ENCODE measurements at regions not wholly inside any gene's neighbourhood (a gene's known extent, or its start where the extent isn't known, plus 50 kb on each side); places are given as distances from the start of the nearest gene placed in this dataset.
A peak's percentile ranks its signal among the peaks of the same experiment; 100 is the strongest.
"Not testable (repeated sequence)": the region's sequence is repeated elsewhere in the genome, so short reads cannot be mapped to it uniquely, and the experiment has no call there.

DNA sequence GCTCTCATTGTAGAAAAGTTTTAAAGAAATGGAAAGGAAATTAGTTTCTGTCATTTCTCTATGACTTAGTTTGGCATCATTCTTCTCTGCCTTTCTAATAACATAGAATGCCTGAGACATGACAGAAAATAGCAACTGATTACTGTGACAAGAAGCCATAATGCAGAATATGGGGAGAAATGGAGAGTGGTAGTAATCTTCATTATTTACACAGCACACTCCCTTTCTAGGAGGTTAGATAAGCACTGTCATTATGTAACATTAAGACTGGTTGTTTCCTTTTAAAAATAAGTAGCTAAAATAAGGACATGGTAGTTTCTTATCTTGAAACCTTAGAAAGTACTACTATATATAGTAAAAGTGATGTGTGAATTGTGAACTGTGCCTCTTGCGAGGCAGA is 1227.9 kb upstream of the PABPC4L start:
- no peak for DNase-seq

DNA sequence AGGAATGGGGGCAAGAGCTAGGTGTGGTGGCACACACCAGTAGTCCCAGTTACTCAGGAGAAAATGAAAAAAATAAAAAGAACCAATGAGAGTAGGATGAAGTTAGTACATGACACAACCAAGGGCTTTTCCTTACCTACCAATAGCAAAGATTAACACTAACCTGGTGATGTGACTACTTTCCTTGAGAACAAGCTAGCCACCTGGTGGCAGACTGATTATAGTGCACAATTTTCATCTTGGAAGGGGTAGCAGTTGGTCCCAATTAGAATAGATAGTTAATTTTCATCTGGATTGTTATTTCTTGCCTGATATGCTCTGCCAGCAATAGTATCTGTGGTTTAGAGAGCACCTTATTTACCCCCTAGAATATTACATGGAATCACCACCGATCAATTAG is 1216.8 kb upstream of the PABPC4L start:
- no peak for DNase-seq

DNA sequence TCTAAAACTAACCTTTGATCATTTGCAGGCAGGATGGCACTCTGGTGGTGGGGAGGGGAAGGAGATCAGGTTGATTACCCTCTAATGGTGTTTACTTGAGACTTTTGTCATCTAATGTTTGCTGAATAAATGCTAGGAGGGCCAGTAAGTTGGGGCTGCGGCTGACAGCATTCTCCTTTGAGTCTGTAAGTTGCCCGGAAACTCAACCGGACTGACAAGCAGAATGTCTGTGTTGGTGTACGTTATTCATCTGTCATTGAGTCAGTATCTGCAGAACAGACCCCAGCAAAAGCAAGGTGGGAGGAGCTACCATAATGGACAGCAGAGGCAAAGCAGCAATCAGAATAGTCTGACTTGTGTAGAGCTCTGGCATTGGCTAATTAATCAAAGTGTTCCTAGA is 1210.6 kb upstream of the PABPC4L start:
- DNase-seq = peak; percentile 62

DNA sequence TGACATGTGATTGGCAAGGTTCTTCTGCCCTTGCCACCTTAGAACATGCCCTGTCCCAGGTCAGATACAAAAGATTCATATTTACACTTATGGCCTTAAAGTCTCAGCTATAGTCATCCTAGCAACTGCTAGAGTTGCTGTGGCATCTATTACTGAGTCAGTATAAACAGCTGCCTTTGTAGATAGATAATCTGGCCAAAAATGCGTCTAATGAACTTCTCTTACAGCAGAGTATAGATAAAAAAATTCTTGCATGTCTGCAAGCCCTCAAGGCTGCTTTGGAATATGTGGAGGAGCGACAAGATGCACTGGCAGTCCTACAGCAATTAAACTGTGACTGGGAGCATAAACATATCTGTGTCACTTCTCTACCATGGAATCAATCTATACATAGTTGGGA is 1209.7 kb upstream of the PABPC4L start:
- no peak for DNase-seq

DNA sequence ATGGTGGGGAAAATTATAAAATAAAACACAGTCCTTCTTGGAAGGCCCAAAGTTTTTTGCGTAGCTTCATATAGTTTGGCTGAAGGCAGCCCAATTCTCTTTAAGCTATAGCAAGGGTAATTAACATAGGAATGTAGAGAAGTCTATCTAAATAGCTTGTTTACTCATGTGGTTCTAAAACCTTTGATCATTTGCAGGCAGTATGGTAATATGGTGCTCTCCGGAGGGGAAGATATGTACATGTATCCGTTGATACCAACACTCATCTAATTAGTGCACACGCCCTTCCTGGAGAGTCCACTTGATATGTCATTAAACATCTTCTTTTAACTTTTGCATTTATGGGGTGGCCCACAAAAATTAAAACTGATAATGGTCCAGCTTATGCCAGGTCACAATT is 1207.7 kb upstream of the PABPC4L start:
- DNase-seq = not testable (repeated sequence)

DNA sequence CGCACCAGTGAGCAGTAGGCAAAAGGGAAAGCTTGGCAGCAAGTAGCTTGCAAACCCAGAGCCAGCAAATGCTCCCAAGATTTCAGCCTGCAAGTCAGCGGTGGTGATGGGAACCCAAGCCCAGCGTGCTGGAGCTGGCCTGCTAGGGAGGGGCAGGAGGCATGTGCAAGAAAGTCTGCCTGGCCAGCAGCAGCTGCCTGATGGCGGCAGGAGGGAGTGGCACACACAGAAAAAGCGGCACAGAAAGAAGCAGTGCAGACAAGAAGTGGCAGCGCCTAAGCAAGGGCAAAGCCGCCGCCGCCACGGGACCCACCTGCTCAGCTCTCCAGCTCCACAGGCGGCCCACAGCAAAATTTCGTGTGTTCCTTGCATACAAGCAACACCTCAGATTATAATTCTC is 1206.5 kb upstream of the PABPC4L start:
- no peak for DNase-seq

DNA sequence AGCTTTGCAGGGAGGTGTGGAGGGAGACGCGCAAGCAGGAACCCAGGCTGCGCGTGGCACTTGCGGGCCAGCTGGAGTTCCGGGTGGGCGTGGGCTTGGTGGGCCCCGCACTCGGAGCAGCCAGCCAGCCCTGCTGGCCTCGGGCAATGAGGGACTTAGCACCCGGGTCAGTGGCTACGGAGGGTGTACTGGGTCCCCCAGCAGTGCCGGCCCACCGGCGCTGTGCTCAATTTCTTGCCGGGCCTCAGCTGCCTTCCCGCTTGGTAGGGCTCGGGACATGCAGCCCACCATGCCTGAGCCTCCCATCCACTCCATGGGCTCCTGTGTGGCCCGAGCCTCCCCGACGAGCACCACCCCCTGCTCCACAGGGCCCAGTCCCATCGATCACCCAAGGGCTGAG is 1205.0 kb upstream of the PABPC4L start:
- DNase-seq = not testable (repeated sequence)

DNA sequence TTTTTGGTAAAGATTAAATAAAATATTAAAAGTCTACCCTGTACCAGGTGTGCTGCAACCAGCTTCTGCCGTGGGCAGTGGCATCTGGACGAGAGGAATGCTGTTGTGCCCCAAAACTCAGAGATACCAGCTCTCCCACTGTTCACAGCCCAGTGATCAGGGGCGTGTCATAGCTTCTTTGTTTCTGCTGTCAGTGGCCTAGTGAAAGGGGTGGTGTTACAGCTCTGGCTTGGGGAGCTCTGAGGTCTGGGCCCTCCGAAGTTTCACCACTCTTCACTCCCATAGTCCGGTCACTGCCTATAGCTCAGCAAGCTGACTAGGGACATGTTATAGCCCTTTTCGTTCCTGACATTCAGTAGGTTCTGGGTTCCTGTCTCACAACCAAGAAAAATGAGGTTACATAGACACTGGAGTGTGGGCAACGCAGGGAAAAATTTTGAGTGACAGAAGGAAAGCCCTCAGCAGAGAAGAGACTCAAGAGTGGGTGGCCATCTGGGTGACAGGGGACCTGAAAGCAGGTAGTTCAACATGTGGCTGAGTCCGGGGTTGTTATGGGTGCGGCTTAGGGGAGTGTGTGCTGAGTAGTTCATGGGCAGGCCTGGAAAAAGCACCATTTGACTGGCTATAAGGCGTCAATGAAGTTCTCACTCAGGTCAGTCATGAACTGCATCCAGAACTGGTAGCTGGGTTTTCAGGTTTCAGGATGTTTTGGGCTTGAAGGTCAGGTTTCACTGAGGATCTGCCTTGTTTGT is 1184.4 kb upstream of the PABPC4L start:
- no peak for DNase-seq

DNA sequence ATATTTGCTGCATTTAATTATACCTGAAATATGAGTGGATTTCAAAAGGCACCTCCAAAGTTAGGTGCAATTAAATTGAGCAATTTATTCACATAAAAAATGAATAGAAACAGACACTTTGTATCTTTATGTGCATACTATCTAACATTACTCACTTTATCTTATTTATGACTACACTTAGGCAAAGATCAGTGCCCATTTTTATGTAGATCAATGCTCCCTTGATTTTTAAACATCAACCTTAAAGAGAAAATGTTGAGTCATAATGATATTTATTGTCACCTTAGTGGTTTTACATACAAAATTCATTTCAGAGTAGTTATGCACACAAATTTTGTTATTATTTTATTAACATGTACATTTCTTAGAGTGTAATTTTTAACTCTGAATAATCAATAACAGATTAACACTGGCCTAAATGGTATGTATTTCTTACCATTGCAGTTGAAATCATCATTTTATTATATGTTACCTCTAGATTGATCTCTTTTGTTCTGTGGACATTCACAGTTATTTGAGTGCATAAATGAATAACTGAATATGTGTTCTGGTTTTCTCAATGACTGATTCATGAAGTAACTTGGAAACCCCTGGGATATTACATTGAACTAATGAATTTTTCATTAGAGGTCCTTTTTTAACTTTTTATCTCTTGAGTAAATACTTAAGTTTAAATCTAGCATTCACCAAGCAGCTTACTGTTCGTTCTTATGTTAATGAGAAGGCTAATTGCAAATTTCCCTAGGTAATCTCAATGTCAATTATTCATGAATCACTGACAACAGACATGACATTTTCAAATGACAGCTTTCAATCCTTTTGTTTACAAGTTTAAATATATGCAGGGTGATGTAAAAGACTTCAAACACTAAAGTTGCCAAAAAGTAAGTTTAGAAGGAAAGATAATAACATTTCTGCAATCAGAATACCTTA is 1182.0 kb upstream of the PABPC4L start:
- DNase-seq = no peak

DNA sequence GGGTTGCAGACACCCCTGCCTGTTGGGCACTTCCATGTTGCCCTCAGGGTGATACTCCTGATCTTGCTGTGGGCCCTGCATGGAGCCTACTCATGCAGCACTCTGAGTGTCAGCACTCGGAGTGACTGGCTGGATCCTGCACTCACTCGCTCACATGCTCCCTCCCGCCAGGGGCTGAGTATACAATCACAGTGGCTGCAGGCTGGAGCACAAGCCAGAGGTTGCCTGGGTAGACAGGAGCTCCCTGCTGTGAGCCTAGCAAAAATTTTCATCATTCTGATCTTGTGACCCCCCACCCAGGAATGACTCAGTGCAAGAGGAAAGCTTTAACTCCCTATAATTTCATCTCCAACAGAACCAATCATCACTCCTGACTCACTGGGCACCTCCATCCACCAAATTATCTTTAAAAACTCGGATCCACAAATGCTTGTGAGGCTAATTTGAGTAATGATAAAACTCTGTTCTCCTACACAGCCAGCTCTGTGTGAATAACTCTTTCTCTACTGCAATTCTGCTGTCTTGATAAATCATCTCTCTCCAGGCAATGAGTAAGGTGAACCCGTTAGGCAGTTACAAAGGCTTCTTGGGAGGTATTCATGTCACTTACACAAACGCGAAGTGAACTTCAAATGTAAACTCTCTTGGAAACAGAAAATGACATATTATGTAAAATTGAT is 1180.8 kb upstream of the PABPC4L start:
- DNase-seq = no peak

DNA sequence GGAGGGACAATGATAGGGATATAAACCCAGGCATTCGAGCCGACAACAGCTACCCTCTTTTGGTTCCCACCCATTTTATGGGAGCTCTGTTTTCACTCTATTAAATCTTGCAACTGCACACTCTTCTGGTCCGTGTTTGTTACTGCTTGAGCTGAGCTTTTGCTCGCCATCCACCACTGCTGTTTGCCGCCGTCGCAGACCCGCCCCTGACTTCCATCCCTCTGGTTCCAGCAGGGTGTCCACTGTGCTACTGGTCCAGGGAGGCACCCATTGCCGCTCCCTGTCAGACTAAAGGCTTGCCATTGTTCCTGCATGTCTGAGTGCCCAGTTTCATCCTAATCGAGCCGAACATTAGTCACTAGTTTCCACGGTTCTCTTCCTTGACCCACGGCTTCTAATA is 1170.5 kb upstream of the PABPC4L start:
- no peak for DNase-seq

DNA sequence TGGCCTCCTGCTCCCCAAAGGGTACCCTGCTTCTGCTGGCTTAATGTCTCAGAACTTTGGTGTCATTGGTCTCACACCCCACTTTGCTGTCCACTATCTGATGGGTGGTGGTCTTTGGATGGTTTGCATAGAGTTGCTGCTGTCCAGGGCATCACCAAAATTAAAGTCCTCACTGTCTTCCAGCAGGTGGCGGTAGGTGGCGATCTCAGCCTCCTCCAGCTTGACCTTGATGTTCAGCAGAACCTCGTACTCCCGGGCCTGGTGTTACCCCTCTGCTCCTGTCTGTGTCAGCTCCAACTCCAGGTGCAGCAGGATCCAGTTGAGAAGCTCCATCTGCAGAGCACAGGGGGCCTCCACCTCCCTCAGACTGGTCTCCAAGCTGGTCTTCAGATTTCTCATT is 1169.5 kb upstream of the PABPC4L start:
- DNase-seq = peak; percentile 64

DNA sequence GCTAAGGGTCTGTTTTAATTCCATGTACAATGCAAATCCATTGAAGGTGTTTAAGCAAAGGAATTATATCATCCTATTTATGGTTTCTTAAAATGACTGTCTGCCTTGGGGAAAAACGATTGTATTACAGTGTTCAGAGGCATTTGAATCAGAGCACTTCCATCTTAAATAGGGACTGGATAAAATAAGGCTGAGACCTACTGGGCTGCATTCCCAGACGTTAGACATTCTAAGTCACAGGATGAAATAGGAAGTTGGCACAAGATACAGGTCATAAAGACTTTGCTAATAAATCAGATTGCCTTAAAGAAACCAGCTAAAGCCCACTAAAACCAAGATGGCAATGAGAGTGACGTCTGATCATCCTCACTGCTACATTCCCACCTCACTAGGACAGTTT is 1167.2 kb upstream of the PABPC4L start:
- no peak for DNase-seq

DNA sequence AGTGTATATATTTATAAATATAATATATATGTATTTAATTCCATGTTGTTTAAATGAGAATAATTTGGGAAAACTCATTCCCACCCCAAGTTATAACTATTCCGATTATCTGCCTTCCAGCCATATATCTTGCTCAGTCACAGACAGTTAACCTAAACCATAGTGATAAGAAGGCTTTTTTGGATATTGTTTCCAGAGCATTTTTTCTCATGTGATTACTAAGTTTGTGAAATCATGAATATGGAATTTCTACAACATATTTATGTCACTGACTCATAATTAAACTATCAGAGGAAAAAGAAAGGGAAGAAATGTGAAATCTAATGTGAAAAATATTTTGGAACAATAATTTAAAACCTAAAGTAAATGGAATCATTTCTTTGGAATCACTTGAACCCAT is 1163.5 kb upstream of the PABPC4L start:
- no peak for DNase-seq

DNA sequence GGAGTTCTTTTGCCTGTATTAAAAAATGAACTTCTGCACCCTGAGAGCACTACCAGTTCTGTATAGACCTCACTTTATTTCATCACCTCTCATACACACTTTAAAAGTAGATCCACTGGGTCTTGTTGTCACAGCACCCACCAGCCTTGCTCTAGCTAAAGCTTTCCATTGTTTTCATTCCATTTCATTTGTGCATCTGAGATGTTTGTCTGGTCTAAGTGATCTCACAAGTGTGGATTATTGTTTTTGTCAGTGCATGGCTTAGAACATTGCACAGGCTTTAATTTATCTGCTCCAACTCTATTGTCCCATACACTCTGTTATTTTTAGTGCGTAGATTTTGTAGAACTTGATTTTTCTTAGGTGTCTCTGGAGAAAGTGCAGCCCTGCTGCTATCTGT is 1157.5 kb upstream of the PABPC4L start:
- no peak for DNase-seq

DNA sequence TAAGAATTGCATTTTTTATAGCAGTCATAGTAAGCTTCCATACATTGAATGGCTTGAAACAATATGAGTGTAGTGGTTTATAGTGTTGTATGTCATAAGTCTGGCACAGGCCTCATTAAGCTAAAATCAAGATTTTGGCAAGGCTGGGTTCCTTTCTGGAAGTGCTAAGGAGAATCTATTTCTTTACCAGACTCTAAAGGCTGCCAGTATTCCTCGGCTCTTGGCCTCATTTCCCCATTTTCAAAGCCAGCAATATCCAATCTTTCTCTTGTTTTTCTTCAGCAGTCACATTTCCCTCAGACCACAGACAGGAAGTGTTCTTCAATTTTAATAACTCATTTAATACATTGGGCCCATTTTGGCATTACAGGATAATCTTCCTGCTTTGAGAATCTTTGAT is 1155.5 kb upstream of the PABPC4L start:
- no peak for DNase-seq

DNA sequence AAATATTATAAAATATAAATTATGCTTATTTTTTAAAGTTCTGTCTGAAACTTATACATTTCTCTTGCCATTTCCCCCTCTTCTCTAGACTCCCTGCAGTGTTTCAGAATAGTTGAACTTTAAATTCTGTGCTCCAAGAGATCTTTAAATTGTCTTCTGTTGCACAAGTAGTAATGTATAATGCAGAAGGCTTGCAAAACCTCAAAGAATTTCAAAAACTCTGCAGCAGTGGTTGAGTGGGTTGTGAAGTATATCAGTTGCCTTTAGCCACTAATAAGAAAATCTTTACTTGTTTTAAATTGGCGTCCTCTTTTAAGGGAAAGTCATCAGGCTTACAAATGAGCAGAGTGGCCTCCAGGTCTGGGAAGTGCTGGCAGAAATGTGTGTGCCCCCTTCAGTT is 1153.3 kb upstream of the PABPC4L start:
- DNase-seq = no peak

DNA sequence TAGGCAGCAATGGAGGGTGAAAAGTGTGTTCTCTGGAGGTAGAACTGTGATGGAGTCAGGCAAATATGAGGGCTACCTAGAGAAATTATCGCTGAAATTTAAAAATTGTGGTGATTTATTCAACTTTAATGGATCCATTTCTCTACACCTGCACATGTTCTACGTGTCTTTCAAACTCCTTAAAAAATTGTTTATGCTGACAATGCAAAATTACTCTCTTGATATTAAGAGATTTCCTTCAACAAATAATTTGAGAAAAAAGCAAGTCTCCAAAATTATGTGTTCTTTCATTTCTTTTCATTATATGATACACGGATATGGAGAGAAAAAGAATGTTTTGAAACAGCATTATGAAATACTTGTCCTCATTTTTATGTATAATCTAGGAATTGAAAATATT is 1151.4 kb upstream of the PABPC4L start:
- DNase-seq = no peak

DNA sequence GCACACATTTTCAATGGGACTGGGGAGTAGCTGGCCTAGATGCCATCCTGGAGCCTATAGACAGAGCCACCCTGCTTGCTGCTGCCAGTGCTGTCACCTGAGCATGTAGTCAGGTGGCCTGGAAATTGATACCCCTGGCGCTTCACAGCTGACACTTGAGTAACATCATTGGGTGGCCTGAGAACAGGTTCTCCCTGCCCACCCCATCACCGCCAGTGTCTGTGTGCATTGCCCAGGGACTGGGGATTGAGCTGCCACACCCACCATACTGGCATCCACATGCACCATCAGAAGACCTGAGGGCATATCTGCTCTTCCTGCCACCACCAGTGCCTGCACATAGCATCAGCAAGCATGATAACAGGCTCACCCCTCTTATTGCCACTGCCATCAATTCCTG is 1142.9 kb upstream of the PABPC4L start:
- DNase-seq = no peak

DNA sequence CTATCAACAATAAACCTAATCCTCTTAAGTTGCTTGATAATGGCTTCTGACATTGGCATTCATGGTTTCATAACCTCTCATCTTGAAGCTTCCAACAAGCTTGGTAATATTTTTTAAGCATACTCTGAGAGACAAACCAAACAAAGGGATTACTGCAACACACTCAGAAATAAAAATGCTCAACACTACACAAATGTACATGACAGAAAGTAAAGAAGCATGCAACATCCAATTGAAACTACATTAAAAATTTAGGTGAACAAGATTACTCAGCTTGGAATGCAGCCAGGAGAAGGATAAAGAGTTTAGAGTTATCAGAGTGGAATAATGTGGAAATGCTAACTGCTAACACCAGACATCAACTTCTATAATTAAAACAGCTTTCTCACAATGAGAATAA is 1136.6 kb upstream of the PABPC4L start:
- no peak for DNase-seq

DNA sequence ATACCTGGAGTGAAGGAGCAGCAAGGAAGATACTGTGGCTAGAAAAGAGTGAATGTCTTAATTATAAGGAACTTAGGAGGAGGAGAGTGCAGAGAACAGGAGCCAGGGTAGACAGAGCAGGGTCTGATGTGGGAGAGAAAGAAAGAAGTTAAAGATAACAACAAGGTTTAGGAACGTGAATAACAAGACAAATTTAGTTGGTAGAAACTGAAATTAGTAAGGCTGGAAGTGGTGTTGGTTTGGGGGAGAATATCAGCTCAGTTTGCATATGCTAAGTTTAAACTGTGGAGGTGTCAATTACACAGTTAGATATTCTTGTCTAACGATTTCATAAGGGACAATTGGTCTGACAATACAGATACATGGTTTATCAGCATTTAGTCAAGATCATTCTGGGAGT is 1123.7 kb upstream of the PABPC4L start:
- DNase-seq = no peak

DNA sequence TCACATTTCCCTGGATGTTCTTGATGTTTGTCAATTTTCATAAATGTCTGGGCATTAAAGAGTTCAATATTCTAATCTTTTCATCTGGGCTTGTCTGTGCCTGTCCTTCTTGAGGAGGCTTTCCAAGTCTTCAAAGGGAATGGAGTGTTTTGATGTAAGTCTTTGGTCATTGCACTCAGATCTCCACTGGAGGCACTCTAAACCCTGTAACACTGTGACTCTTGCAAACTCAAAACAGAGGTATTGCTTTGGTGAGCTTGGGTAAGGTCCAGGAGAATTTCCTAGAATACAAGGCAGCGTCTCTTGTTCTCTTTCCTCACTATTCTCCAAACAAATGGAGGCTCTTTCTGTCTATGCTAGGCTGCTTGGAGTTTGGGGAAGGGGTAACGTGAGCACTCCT is 1118.1 kb upstream of the PABPC4L start:
- DNase-seq = peak; percentile 51

DNA sequence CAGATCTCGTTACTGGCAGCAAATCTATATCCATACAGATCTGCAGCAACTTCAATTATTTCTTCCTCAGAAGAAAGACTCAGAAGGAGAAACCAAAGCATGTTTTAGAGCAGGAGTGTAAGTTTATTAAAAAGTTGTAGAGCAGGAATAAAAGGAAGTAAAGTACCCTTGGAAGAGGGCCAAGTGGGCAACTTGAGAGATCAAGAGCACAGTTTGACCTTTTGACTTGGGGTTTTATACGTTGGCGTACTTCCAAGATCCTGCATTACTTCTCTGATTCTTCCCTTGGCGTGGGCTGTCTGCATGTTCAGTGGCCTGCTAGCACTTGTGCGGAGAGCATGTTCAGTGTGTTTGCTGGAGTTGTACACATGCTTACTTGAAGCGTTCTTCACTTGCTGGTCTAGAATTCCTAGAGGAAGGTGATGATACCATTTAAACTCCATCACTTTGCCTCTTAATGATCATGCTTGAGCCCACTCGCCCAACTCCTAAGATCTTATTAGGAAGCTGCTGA is 1114.7 kb upstream of the PABPC4L start:
- no peak for DNase-seq

DNA sequence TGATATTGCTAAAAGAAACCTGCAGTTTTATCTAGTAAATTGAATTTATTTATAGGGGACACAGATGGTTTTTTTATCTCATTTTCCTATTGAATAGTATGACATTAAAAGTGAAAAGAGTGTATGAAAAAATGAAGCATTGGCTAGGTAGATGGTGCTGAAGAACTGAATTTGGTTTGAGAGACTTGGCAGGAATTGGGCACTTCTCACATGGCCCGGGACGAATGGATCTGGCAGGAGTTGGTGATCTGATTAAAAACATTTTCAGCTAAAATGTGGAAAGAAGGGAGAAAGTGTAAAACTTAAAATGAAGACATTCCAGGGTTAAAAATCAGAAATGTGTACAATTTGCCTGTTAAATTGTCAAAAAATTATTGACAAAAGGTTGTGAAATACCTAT is 1088.5 kb upstream of the PABPC4L start:
- DNase-seq = no peak
